K562 (cell line): ENCODE measurements at regions not wholly inside any gene's neighbourhood (a gene's known extent, or its start where the extent isn't known, plus 50 kb on each side); places are given as distances from the start of the nearest gene placed in this dataset.

Experiments
- ATAC-seq: fragments of 200-7000 bp; cut with Tn5 transposase; 3 replicates; pipeline ENCODE4 v1.9.1; 2020; ENCODE audit warnings: moderate library complexity
- BruUV-seq: library from RNA; stranded (reverse); fragments of 400-500 nt; replicated peaks from 2 replicates; lab custom pipeline; 2021; lab: Mats Ljungman, UMichigan
- CTCF ChIA-PET: fragments of 300-600 bp; formaldehyde crosslinking; extraction: SDS; loops from one replicate; lab custom pipeline; 2021; ENCODE audit warnings: low intra/inter-chr PET ratio; lab: Yijun Ruan, JAX
- POLR2A ChIA-PET: fragments of 300-600, 350-650 bp; sonication (Branson Sonifier 250); formaldehyde crosslinking; extraction: SDS; loops from one replicate; lab custom pipeline; 2021; ENCODE audit warnings: antibody characterized with exemption, inconsistent platforms; lab: Yijun Ruan, JAX
- DNase-seq, 4 experiments: peaks; one replicate each; pipeline versions ENCODE4 v3.0.0 to v3.0.0-alpha.2; 2011 to 2018; ENCODE audit warnings: low spot score in 3 of 4, mixed read lengths in 3 of 4; ENCODE audit errors: extremely low read depth in 1 of 4
- FAIRE-seq: peaks from 2 replicates; lab custom pipeline; 2011; peaks lifted over from hg19 to GRCh38; lab: Jason Lieb, UNC
- H2AFZ ChIP-seq: 2 replicates; pipeline ENCODE4 v1.6.0; 2011; ENCODE audit warnings: low read depth, low read length, control low read depth, inconsistent platforms
- H3K27ac ChIP-seq: fragments of 200-600 bp; 3 replicates; pipeline ENCODE4 v1.8.0; 2011; ENCODE audit warnings: low read depth, mild to moderate bottlenecking, control low read depth, inconsistent platforms, low read length, moderate library complexity, mixed read lengths; ENCODE audit errors: extremely low read depth
- H3K27me3 ChIP-seq, 2 experiments: fragments of 300-600 bp in 1 of 2; 2 replicates in 1 of 2; 3 replicates in 1 of 2; pipeline versions ENCODE4 v1.6.0 to v1.8.0; 2011; ENCODE audit warnings: inconsistent platforms in 2 of 2, low read length in 2 of 2, mild to moderate bottlenecking in 1 of 2, mixed read lengths in 1 of 2, moderate library complexity in 1 of 2; ENCODE audit not compliant: control insufficient read depth in 2 of 2, insufficient read depth in 2 of 2
- H3K36me3 ChIP-seq: fragments of 300-600 bp; 3 replicates; pipeline ENCODE4 v1.8.0; 2011; ENCODE audit warnings: mild to moderate bottlenecking, low read length, inconsistent platforms; ENCODE audit not compliant: control insufficient read depth, insufficient read depth
- H3K4me1 ChIP-seq, 2 experiments: fragments of 200-600 bp in 1 of 2; replicated peaks in 1 of 2; 2 replicates in 1 of 2; 3 replicates in 1 of 2; pipeline versions ENCODE4 v1.5.1 to v1.8.0; 2011; ENCODE audit warnings: inconsistent platforms in 2 of 2, low read length in 2 of 2, mild to moderate bottlenecking in 1 of 2, mixed read lengths in 1 of 2, moderate library complexity in 1 of 2; ENCODE audit not compliant: control insufficient read depth in 2 of 2, insufficient read depth in 2 of 2
- H3K4me2 ChIP-seq: 2 replicates; pipeline ENCODE4 v1.6.1; 2011; ENCODE audit warnings: low read length, control low read depth, inconsistent platforms, mixed read lengths; ENCODE audit not compliant: insufficient read depth
- H3K4me3 ChIP-seq: fragments of 200-600 bp; sonication (generic), shearing (Covaris generic); 2 replicates; pipeline ENCODE4 v1.5.1; 2016; ENCODE audit warnings: control low read depth, inconsistent platforms
- H3K79me2 ChIP-seq: fragments of 200-600 bp; 3 replicates; pipeline ENCODE4 v1.8.0; 2011; ENCODE audit warnings: low read length, inconsistent platforms; ENCODE audit not compliant: control insufficient read depth, insufficient read depth
- H3K9ac ChIP-seq, 2 experiments: 2 replicates each; pipeline versions ENCODE4 v1.6.0 to v1.6.1; 2011; ENCODE audit warnings: low read depth in 2 of 2, low read length in 2 of 2, control low read depth in 1 of 2, inconsistent platforms in 1 of 2, mild to moderate bottlenecking in 1 of 2, mixed read lengths in 1 of 2; ENCODE audit not compliant: insufficient read depth in 1 of 2
- H3K9me1 ChIP-seq: one replicate; pipeline ENCODE4 v1.6.0; 2011; ENCODE audit warnings: inconsistent platforms, mild to moderate bottlenecking, low read length, moderate library complexity; ENCODE audit not compliant: control insufficient read depth, insufficient read depth
- H3K9me3 ChIP-seq: replicated peaks from 2 replicates; pipeline ENCODE4 v1.5.1; 2011; ENCODE audit warnings: low read depth, low read length, inconsistent platforms; ENCODE audit not compliant: control insufficient read depth, insufficient read depth
- H4K20me1 ChIP-seq: replicated peaks from 2 replicates; pipeline ENCODE4 v1.6.1; 2011; ENCODE audit warnings: low read length, inconsistent platforms, mixed read lengths; ENCODE audit not compliant: control insufficient read depth, insufficient read depth
- COPS2 ChIP-seq: fragments of 450-650 bp; conservative IDR thresholded peaks from 2 replicates; pipeline ENCODE4 v1.6.1; 2016; ENCODE audit warnings: mild to moderate bottlenecking, moderate library complexity
- CREB3 ChIP-seq: fragments of 450-650 bp; conservative IDR thresholded peaks from 2 replicates; pipeline ENCODE4 v1.6.1; 2016; ENCODE audit warnings: missing genetic modification characterization, low read depth, mild to moderate bottlenecking, missing compliant biosample characterization, moderate library complexity
- CSDE1 ChIP-seq, 2 experiments: fragments of 450-650 bp; IDR thresholded peaks; 2 replicates each; pipeline ENCODE4 v1.6.1; 2016; ENCODE audit warnings: mild to moderate bottlenecking in 1 of 2
- DACH1 ChIP-seq: fragments of 450-650 bp; IDR thresholded peaks from 2 replicates; pipeline ENCODE4 v1.6.1; 2018; ENCODE audit not compliant: partially characterized antibody
- HNRNPK ChIP-seq: fragments of 200-400 bp; formaldehyde crosslinking; IDR thresholded peaks from one replicate; pipeline ENCODE4 v1.6.1; 2018; ENCODE audit warnings: mild to moderate bottlenecking, low read depth, low read length; ENCODE audit not compliant: poor library complexity, severe bottlenecking
- ZNF3 ChIP-seq: fragments of 250-450 bp; sonication (Bioruptor Pico); IDR thresholded peaks from 2 replicates; pipeline ENCODE4 v1.5.0; 2021; ENCODE audit warnings: mild to moderate bottlenecking, moderate library complexity
- WGBS: fragments of 100-300 bp; shearing (Covaris generic); methylation state at CpG from one replicate; pipeline ENCODE4 v1.1.6; 2016; ENCODE audit warnings: low coverage, mixed read lengths; ENCODE audit not compliant: insufficient coverage; ENCODE audit errors: missing lambda C conversion rate; 5-methylcytosine and 5-hydroxymethylcytosine counted together
- in situ Hi-C: fragments of 300-500 bp; cut with MboI; formaldehyde crosslinking; loops from 4 replicates; pipeline ENCODE4 v1.15.0; 2018; ENCODE audit warnings: inconsistent platforms, mixed read lengths
- intact Hi-C: fragments of 100-400 bp; cut with micrococcal nuclease; formaldehyde crosslinking; loops from 2 replicates; pipeline ENCODE4 v1.14.2; 2022
- TF ChIP-seq, protein P1 (sequence below): sonication (generic); formaldehyde crosslinking; IDR thresholded peaks from 2 replicates; pipeline ENCODE4 v1.8.0; 2023; ENCODE audit warnings: missing genetic modification reagents, mild to moderate bottlenecking, borderline replicate concordance

- H4K20me1 ChIP-seq, result peaks cover 3% of the 10 kb centered on the region
- H3K4me3 ChIP-seq, result no peak overlapping the region
- H2AFZ ChIP-seq, result no peak overlapping the region
- intact Hi-C loops (no loop called here), in situ Hi-C loops (no loop called here)
- 2% methylated on average over 12 of the region's 12 CpGs for whole genome bisulfite sequencing
- no peaks in the 10 kb centered on the region for H3K9me1 ChIP-seq
- H3K79me2 ChIP-seq, result no peaks in the 10 kb centered on the region
- TF ChIP-seq COPS2 (no peak), CSDE1 (IDR thresholded peaks at IDR 0.05) (no peak), ZNF3 (CRISPR knock-in tag) (no peak), HNRNPK (no peak)
- DNase-seq (no peak), FAIRE-seq (no peak), ATAC-seq (no peak)
- POLR2A ChIA-PET, result interaction anchor here (0.5 kb wide), 1 partner anchor 60 kb away, joined by 3 read pairs; no protein-coding TSS in a partner anchor
- BruUV-seq, result no TSS peak
- H3K27ac ChIP-seq, result no peak overlapping the region
- no peak overlapping the region for H3K4me2 ChIP-seq
- H3K36me3 ChIP-seq, result no peaks in the 10 kb centered on the region
- no peaks in the 10 kb centered on the region for H3K9me3 ChIP-seq
- no peaks in the 10 kb centered on the region for H3K4me1 ChIP-seq
- H3K9ac ChIP-seq, result no peak overlapping the region
- CTCF ChIA-PET, result no interaction called here
- peaks cover 3 to 66% of the 10 kb centered on the region in 2 experiments; a peak in 4 of 5 replicates for H3K27me3 ChIP-seq
Measured at GRCh38 chr10:78438907-78439809, 405.5 kb downstream of the RPS24 start.

GRCh38 chr10:78441010-78441409 lies 407.3 kb downstream of the RPS24 start:
- no peaks in the 10 kb centered on the region for H3K9me1 ChIP-seq
- no peak overlapping the region for H3K4me2 ChIP-seq
- ATAC-seq (no peak), DNase-seq (no peak), FAIRE-seq (no peak)
- no TSS peak for BruUV-seq
- H3K27me3 ChIP-seq, result peaks cover 6 to 54% of the 10 kb centered on the region in 2 experiments; a peak in 4 of 5 replicates
- ChIA-PET CTCF (no interaction called here), POLR2A (no interaction called here)
- in situ Hi-C loops, result no loop called here
- H3K9me3 ChIP-seq, result no peaks in the 10 kb centered on the region
- no peaks in the 10 kb centered on the region for H3K4me1 ChIP-seq
- WGBS, result 24% methylated on average over 4 of the region's 4 CpGs
- no peak for TF ChIP-seq CREB3 (tag)
- TF ChIP-seq DACH1, result no peak
- TF ChIP-seq, protein P1, sequence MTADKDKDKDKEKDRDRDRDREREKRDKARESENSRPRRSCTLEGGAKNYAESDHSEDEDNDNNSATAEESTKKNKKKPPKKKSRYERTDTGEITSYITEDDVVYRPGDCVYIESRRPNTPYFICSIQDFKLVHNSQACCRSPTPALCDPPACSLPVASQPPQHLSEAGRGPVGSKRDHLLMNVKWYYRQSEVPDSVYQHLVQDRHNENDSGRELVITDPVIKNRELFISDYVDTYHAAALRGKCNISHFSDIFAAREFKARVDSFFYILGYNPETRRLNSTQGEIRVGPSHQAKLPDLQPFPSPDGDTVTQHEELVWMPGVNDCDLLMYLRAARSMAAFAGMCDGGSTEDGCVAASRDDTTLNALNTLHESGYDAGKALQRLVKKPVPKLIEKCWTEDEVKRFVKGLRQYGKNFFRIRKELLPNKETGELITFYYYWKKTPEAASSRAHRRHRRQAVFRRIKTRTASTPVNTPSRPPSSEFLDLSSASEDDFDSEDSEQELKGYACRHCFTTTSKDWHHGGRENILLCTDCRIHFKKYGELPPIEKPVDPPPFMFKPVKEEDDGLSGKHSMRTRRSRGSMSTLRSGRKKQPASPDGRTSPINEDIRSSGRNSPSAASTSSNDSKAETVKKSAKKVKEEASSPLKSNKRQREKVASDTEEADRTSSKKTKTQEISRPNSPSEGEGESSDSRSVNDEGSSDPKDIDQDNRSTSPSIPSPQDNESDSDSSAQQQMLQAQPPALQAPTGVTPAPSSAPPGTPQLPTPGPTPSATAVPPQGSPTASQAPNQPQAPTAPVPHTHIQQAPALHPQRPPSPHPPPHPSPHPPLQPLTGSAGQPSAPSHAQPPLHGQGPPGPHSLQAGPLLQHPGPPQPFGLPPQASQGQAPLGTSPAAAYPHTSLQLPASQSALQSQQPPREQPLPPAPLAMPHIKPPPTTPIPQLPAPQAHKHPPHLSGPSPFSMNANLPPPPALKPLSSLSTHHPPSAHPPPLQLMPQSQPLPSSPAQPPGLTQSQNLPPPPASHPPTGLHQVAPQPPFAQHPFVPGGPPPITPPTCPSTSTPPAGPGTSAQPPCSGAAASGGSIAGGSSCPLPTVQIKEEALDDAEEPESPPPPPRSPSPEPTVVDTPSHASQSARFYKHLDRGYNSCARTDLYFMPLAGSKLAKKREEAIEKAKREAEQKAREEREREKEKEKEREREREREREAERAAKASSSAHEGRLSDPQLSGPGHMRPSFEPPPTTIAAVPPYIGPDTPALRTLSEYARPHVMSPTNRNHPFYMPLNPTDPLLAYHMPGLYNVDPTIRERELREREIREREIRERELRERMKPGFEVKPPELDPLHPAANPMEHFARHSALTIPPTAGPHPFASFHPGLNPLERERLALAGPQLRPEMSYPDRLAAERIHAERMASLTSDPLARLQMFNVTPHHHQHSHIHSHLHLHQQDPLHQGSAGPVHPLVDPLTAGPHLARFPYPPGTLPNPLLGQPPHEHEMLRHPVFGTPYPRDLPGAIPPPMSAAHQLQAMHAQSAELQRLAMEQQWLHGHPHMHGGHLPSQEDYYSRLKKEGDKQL (CRISPR knock-in tag), result no peak
- no peaks in the 10 kb centered on the region for H3K36me3 ChIP-seq
- intact Hi-C loops, result no loop called here
- no peaks in the 10 kb centered on the region for H3K79me2 ChIP-seq
- H2AFZ ChIP-seq, result no peak overlapping the region
- no peak overlapping the region for H3K27ac ChIP-seq
- no peak overlapping the region for H3K4me3 ChIP-seq
- peaks cover 3% of the 10 kb centered on the region for H4K20me1 ChIP-seq
- no peak overlapping the region for H3K9ac ChIP-seq
